NCI-H2081 treated with DMSO at 0.1 percent for 48 hours (cell line): ENCODE measurements at regions not wholly inside any gene's neighbourhood (a gene's known extent, or its start where the extent isn't known, plus 50 kb on each side); places are given as distances from the start of the nearest gene placed in this dataset.

ENCODE experiments used
- DNase-seq: peaks from one replicate; lab custom pipeline; 2025; lab: John Stamatoyannopoulos, UW

DNA sequence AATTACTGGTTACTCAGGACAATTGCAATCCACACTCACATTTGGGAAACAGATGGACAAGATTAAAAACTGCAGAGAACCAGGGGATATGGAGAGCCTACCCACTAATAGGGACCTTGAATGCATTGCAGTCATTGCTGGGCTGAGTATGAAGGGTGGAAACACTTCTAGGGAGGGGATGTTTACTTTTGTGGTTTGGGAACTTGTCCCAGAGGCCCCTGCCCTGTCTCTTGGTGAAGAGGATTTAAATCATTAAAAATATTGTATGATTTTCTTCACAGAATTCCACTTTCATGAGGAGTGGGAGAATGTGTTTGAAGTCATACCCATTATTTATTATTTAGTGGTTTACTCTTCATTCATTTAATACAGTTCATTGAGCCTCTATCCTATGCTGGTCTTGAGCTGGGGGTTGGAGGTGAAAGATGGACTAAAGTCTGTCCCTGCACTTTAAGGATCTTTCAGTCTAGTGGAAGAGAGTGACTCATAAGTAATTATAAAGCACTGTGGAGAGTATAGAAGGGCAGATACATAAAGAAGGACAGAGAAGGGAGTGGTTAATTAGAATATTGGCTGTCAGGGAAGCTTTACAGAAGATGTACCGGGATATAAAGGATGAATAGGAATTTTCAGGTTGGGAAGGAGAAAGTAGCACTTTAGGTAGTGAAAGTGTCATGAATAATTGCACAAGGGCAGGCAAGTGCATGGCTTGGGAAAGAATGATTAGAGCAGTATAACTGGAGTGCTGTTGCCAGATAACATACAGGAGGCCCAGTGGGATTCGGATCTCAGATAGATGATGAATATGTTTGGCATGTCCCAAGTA is 313.4 kb downstream of the LPIN1 start:
- DNase-seq = no peak

DNA sequence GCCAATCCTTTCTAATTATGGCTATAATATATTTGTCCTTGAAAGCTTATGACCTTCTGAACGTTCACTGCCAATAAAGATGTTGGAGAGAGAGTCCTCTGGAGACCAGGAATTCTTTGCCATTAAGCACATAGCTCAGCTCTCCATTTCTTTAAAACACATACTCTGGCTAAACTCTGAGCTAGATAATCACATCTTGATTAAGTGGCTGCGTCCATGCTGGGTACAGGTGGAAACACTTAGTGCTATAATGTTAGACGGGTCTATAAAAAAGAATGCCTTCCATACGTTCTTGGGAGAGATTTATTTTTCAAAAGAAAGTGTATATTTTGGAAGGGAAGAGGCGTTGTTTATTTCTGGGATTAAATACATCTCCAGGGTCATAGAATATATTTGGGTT is 314.5 kb downstream of the LPIN1 start:
- DNase-seq = no peak

DNA sequence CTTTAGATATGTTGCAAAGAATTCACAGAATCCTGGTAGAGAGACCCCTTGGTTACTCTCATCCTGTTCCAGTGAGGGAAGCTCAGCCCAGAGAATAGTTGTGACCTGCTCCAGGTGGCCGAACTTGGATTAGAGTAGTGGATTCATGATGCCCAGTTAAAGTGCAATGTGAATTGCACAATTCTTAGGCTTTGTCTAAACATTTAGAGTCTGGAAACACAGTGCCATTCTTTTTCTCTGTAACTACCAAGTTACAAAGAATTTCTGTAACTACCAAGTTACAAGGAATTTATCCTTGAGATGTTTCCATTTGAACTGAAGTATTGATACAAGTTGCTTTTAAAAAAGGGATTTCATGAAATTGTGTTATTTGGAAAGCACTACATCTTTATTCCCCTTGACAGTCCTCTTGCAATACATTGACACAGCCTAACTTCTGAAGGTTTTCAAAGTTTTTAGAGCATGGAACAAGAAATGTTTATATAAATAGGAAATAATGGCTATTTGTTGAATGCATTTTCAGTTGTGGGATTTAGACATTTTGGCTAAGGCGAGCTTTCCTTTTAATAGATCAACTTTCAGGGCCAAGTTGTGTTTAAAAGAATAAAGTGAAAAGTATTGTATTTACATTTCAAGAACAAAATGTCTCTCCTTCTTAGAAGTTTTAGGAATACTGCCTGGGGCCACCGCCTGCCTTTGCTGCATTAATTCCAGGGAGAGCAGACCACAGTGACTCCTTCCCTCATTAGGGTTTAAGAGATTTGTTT is 315.0 kb downstream of the LPIN1 start:
- DNase-seq = no peak

DNA sequence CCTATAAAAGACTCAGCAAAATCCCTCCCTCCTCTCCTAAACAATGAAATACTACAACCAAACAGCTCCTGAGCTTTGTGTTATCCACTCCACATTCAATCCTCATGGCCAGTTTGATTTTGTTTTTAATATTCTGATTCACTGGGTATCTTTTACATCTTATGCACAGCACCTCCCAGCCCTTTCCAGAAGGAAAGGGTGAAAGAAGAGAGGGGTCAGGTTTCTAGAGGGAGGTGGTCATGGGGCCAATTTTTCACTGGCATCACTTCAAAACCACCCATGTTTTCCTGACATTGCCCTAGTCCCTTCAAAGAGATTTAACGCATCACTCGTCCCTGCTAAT is 315.6 kb downstream of the LPIN1 start:
- no peak for DNase-seq

DNA sequence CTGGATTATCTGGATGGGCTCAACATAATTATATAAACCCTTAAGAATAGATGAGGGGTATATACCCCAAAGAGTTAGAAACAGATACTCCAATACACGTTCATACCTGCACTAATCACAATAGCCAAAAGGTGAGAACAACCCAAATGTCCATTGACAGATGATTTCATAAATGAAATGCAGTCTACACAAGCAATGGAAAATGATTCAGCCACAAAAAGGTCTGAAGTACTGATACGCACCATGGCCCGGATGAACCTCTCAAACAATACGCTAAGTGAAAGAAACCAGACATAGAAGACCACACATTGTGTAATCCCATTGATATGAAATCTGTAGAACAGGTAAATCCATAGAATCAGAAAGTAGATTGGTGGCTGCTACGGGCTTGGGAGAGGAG is 316.8 kb downstream of the LPIN1 start:
- no peak for DNase-seq

DNA sequence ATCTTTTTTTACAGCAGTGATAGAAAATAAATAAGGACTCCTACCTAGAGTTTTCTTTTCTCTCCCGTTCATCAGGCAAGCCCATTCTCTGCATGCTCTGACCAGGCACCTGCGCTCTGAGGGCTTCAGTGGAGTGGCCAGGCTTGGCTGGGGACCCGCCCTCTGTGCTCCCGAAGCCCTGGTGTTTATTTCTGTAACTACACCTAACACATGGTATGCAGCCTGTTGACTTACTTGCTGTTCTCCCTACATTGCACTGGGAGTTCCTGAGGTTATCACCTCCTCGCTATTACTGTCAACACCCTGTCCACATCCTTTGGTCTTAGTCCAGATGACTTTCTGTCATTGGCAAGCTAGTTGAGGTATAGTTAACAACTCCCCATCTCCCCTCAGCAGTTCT is 317.7 kb downstream of the LPIN1 start:
- no peak for DNase-seq

DNA sequence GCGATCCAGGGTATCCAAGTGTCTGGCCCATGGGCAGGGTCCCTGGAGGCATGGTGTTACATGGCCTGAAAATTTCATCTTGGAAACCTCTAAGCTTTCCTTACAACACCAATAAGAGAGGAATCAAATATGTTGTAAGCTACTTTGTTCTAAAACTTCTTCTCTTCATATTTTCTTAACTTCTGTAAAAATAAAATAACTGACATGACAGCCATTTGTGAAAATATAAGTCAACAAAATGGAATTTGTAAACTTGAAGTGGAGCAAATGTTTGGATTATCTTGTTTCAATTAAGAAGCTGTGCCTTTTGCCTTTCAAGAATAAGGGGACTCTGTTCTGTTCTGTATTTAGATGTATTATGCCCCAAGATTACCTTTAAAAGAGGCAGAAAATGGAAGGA is 319.7 kb downstream of the LPIN1 start:
- no peak for DNase-seq

DNA sequence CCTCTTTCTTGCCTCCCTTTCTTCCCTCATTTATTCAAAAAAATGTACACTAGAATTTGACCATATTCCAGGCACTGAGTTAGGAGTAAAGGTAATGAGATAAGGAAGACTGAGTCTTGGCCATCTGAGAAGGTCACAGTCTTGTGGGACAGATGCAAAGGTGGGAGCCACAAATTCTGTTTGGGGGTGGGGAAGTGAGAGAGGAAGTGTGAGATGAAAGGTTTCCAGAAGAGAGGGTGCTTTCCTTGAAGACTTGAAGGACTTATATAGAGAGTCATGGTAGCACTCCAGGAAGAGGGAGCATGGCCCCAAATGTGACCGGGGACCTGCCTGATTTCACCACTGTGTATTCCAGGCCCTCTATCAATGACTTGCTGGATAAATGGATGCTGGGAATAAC is 320.6 kb downstream of the LPIN1 start:
- no peak for DNase-seq

DNA sequence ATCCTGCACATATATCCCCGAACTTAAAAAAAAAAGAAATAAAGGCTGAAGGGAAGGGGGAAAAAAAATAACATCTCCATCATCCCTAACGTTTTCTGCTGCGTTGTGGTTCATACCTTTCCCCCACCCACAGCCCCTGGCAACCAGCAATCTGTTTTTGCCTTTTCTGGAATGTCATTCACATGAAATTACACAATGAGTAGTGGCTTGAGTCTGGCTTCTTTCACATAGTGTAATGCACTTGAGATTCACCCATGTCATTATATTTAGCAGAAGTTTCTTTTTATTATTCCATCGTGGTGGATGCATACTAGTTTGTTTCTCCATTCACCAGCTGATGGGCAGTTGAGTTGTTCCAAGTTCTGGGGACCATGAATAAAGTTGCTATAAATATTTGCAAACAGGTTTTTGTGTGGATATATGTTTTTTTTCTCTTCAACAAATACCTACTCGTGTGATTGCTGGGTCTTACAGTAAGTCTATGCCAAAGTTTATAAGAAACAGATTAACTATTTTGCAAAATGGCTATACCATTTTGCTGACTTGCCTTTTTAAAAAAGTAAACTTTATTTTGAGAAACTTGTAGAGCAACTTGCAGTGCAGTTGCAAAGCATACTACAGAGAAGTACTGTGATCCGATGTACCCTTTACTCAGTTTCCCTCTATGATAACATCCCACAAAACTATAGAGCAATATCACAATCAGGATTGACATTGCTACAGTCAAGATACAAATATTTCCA is 322.5 kb downstream of the LPIN1 start:
- DNase-seq = no peak

DNA sequence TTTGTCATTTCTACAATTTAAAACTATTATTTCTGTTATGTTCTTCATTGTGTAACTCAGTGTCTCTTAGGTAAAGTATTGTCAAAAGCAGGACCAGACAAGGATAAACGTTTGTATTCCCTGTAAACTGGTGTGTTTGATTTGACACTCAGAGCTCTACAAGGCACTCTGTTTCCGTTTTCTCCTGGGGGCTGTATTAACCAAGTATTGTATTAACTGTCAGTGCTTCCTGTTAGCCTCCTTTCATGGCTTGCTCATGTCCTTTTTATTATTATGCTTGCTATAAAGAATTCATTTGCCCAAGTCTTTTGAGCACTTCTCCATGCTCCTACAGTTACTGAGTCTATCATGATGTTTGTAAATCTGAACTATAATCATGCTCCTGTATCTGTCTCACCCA is 323.7 kb downstream of the LPIN1 start:
- DNase-seq = no peak

DNA sequence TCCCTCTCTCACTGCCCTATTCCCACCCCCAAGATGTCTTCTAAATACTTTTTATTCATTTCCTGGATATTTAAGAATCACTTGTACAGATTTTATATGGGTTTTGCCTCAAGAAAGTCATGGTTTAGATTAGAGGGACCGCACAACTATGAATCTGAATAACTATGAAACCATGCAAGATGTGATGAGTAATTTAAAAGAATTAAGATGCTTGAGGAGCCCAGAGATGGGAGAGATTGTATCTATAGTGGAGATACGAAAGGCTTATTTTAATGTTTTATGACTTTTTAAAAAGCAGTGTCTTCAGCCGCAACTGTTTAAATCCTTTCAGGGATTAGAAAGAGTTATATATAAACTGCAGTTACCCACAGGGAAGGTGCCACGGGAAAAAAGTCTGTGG is 324.1 kb downstream of the LPIN1 start:
- DNase-seq = no peak

DNA sequence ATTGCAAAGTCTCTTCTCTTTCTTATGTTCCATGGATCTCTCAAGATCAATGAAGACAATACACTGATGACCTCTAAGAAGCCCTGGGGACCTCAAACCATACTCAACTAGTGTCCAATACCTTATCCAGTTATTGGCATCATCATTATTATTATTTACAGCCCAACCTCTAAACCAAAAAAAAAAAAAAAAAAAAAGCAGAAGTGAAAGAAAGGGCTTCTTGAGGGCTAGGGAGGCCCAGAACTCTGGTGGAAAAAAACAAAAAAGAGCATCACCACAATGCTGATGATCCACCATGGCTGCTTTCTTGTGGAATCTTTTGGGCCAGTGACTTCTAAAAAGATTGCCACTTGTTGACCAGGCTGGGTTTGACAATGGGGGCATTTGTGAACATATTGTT is 324.9 kb downstream of the LPIN1 start:
- DNase-seq = no peak

DNA sequence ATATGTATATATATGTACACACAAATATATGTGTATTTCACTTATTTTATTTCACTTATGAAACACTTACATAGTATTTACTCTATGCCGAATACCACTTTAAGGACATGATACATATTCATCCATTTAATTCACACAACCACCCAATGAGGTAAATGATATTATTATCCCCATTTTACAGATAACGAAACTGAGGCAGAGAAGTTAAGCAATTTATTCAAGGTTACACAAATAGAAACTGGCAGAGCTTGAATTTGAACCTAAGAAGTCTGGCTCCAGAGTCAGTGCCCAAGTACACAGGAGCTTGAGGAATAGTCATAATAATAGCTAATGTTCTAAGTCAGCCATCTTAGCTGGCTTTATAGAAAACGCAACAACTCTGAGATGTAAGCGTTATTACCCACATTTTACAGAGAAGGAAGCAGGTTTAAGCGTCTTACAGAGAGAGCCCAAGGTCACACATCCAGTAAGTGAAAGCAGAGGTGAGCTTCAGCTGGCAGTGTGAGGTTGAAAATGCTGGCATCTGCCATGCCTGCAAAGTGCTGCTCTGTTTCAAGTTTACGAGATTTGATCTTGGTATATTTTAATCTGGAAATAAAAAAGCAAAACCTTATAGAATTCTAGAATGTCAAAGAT is 326.9 kb downstream of the LPIN1 start:
- DNase-seq = no peak

DNA sequence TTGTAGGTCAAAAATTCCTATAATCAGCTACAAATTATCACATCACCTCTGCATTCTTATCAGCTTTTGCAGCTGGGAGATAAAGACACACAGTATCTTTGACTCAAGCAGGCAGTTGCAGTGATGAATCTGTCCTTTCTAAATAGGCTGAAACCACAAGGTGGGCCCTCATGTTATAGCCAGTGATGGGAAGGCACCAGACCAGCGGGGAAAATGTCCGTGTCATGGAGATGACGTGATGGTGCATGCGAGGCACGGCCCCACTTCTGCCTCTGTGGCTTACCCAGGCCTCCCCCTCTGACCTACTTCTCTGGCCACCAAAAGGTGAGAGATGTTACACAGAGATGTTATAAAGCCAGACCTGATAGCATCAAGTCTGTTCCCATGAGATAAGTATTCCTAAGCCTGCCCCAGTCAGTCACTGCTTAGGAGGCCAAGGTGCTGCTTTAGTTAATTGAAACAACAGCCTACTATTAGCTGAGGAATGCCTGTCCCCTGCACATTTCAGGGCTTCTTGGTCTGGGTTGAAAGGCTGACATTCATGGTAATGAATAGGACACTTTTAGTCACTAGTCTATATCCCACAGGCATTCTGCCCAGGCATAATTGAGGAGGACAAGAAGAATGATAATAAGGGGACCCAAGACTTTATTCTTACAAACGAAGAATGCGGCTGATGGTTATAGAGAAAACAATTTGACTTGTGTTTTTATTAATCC is 327.9 kb downstream of the LPIN1 start:
- DNase-seq = no peak

DNA sequence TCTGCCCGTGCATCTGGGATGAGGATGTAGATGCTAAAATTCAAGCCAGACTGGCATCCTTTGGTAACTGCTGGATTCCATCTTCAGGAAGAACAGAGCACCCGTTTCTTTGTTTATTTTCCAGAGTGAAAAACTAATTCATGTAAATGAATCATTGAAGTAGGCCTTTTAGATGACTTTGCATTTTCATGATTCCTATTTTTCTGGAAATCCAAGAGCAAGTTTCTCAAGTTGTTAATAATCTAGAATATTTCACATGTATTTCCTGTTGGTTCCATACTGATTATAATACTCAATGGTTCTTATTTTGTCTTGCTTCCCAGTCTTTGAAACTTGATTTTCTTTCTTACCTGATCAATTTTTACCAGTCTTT is 328.4 kb downstream of the LPIN1 start:
- no peak for DNase-seq

DNA sequence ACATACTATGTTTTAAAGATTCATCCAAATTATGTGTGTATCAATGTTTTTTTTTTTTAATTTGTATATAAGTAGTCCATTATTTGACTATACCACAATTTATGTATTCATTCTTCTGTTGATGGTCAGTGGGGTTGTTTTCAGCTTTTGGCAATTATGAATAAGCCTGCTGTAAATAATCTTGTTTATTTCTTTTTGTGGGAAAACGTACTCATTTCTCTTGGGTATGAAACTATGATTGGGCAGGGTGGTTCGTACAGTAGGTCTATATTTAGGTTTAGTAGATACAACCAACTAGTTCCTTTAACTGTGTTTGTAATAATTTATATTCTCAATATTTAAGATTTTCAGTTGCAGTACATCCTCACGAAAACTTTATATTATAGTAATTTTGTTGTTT is 329.2 kb downstream of the LPIN1 start:
- DNase-seq = no peak

DNA sequence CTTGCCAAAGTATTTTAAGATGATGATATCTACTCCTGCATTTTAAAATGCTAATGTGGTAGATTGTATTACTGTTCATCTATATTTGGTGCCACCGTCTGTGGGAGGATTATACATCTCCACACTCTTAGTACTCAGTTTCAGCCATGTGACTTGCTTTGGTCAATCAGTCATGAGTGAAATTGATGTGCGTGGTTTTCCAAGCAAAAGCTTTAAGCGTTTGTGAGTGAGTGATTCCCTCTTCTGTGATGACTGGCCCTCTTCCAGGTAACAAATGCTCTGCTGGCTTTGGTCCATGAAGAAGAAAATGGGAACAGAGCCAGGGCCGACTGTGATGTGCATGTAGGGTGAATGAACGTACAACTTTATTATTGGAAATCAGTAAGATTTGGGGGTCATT is 330.4 kb downstream of the LPIN1 start:
- DNase-seq = no peak

DNA sequence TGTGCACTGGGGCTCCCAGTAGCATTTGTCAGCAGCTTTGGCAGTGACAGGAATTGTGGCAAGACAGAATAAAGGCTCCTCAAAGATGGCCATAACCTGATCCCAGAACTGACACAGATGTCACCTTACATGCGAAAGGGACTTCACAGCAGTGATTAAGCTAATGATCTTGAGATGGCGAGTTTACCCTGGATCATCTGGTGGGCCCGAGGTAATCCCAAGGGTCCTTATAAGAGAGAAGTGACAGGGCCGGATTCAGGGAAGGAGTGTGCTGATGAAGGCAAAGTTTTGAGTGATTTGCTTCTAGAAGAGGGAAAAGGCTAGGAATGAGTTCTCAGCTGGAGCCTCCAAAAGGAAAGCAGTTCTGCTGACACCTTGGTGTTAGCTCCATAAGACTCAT is 333.9 kb downstream of the LPIN1 start:
- DNase-seq = no peak

DNA sequence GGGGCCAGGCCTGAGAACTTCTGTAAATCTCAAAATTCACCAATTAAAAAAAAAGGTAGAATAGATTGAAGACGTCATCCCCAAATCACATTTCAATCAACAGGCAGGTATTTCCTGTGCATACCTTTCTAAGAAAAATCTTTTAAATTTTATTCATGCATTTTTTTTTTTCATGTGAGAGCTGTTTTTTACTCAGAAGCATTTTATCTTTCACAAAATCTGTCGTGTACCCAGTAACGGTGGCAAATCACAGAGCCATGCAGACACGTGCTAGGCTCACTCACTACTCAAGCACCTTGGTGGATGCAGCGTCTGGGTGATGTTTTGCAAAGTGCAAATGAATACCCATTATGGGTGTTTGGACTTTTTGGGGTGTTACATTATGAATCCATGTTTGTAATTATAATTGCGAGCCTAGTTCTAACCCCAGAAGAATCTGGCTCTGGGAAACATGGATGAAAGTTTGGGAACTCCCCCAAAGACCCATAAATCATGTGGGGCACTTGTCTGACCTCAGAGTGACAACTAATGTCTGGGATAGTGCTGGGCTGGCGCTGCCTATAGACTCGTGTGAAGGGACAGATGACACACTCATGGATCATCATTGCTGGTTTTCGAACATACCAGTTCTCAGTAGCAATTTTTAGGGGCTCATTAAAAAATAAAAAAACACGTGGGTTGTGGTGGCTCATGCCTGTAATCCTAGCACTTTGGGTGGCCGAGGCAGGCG is 335.2 kb downstream of the LPIN1 start:
- no peak for DNase-seq

DNA sequence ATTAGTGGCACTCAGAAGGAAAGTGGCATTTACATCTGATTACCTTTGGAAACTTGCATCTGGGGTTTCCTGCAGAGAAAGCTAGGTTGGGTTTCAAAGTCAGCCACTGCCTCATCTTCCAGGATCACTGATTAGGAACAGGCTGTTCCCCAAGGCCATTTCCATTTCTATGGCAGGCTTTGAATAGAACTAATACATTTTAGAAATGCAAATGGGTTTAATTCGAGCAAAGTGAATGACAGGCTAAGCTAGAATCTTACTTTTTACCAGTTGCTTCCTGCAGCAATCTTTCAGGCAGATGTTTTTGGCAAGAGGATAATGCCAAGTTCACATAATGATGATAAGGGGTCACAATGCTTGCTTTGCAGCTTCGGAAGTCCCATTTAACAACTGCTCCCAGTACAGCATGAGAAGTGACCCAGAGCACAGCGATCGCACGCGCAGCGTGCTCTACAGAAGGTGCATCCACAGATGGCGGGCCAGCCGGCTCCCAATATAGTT is 336.7 kb downstream of the LPIN1 start:
- DNase-seq = no peak
